Embryonic facial prominence (tissue), 1 donor: ENCODE measurements at regions not wholly inside any gene's neighbourhood (a gene's known extent, or its start where the extent isn't known, plus 50 kb on each side); places are given as distances from the start of the nearest gene placed in this dataset.

Experiments
- DNase-seq: peaks from one replicate; pipeline ENCODE4 v3.0.0-alpha.2; 2016; ENCODE audit errors: extremely low spot score

GRCh38 chr5:8137941-8138550, 269.1 kb downstream of the MTRR start:
- no peak for DNase-seq

GRCh38 chr5:8138884-8139283, 269.9 kb downstream of the MTRR start:
- DNase-seq: no peak

- no peak for DNase-seq
These were observed 281.8 kb downstream of the MTRR start for GRCh38 chr5:8150791-8151190.

- no peak for DNase-seq
These were observed 287.8 kb downstream of the MTRR start for GRCh38 chr5:8156706-8157105.

- no peak for DNase-seq
These were observed 288.4 kb downstream of the MTRR start for GRCh38 chr5:8157320-8157822.

GRCh38 chr5:8176101-8176693, 307.2 kb downstream of the MTRR start:
- no peak for DNase-seq

GRCh38 chr5:8184455-8185063, 315.6 kb downstream of the MTRR start:
- DNase-seq: no peak

- no peak for DNase-seq
These were observed 316.9 kb downstream of the MTRR start for GRCh38 chr5:8185852-8186251.

GRCh38 chr5:8188874-8189565, 320.1 kb downstream of the MTRR start:
- no peak for DNase-seq

GRCh38 chr5:8192840-8193239, 323.9 kb downstream of the MTRR start:
- no peak for DNase-seq

GRCh38 chr5:8196061-8196460, 327.1 kb downstream of the MTRR start:
- no peak for DNase-seq

- DNase-seq: no peak
These were observed 339.4 kb downstream of the MTRR start for GRCh38 chr5:8208307-8208706.

GRCh38 chr5:8209500-8209899, 340.6 kb downstream of the MTRR start:
- DNase-seq: no peak

GRCh38 chr5:8213701-8214240, 344.8 kb downstream of the MTRR start:
- no peak for DNase-seq

GRCh38 chr5:8216921-8217320, 348.0 kb downstream of the MTRR start:
- DNase-seq: no peak

GRCh38 chr5:8226148-8226547, 357.2 kb downstream of the MTRR start:
- no peak for DNase-seq

GRCh38 chr5:8227112-8227511, 358.2 kb downstream of the MTRR start:
- DNase-seq: no peak

- DNase-seq: no peak
These were observed 360.6 kb downstream of the MTRR start for GRCh38 chr5:8229551-8229950.

- no peak for DNase-seq
These were observed 361.9 kb downstream of the MTRR start for GRCh38 chr5:8230868-8231267.

- DNase-seq: no peak
These were observed 364.5 kb downstream of the MTRR start for GRCh38 chr5:8233479-8233878.

- no peak for DNase-seq
These were observed 365.3 kb downstream of the MTRR start for GRCh38 chr5:8234179-8234770.

GRCh38 chr5:8238080-8238479, 369.1 kb downstream of the MTRR start:
- no peak for DNase-seq
